KMS-11 (cell line): ENCODE measurements at regions not wholly inside any gene's neighbourhood (a gene's known extent, or its start where the extent isn't known, plus 50 kb on each side); places are given as distances from the start of the nearest gene placed in this dataset.

ENCODE experiments used
- H2AFZ ChIP-seq: fragments of 200-600 bp; sonication (generic); 2 replicates; pipeline ENCODE4 v1.6.1; 2016; ENCODE audit warnings: antibody characterized with exemption, mixed run types, low read depth
- H3K27ac ChIP-seq: fragments of 200-600 bp; sonication (generic); 2 replicates; pipeline ENCODE4 v1.6.1; 2016; ENCODE audit warnings: mild to moderate bottlenecking, mixed run types
- H3K27me3 ChIP-seq: fragments of 200-600 bp; sonication (generic); 2 replicates; pipeline ENCODE4 v1.6.1; 2017; ENCODE audit warnings: mild to moderate bottlenecking, low read depth, mixed run types, moderate library complexity; ENCODE audit not compliant: insufficient read depth
- H3K36me3 ChIP-seq: fragments of 200-600 bp; sonication (generic); 2 replicates; pipeline ENCODE4 v1.6.1; 2017; ENCODE audit warnings: mild to moderate bottlenecking, mixed run types; ENCODE audit not compliant: insufficient read depth
- H3K4me1 ChIP-seq: fragments of 200-600 bp; sonication (generic); 2 replicates; pipeline ENCODE4 v1.6.1; 2016; ENCODE audit warnings: mild to moderate bottlenecking, low read depth, mixed run types; ENCODE audit not compliant: poor library complexity, severe bottlenecking
- H3K4me2 ChIP-seq: fragments of 200-600 bp; sonication (generic); 2 replicates; pipeline ENCODE4 v1.7.0; 2016; ENCODE audit warnings: mild to moderate bottlenecking, mixed run types
- H3K4me3 ChIP-seq: fragments of 200-600 bp; sonication (generic); IDR thresholded peaks from 2 replicates; pipeline ENCODE4 v1.6.1; 2017; ENCODE audit warnings: low read depth, low read length, mixed read lengths; ENCODE audit not compliant: insufficient read depth
- H3K79me2 ChIP-seq: fragments of 200-600 bp; sonication (generic); 2 replicates; pipeline ENCODE4 v1.6.1; 2016; ENCODE audit warnings: low read depth, mixed run types; ENCODE audit not compliant: insufficient read depth
- H3K9ac ChIP-seq: fragments of 200-600 bp; sonication (generic); 2 replicates; pipeline ENCODE4 v1.6.1; 2016; ENCODE audit warnings: mild to moderate bottlenecking, mixed run types
- H4K20me1 ChIP-seq: fragments of 200-600 bp; sonication (generic); 2 replicates; pipeline ENCODE4 v1.6.1; 2016; ENCODE audit warnings: mild to moderate bottlenecking, mixed run types; ENCODE audit not compliant: insufficient read depth
- CTCF ChIP-seq: fragments of 200-600 bp; sonication (generic); conservative IDR thresholded peaks from 2 replicates; pipeline ENCODE4 v1.6.1; 2017; ENCODE audit warnings: low read depth, mild to moderate bottlenecking, antibody characterized with exemption, low read length, moderate library complexity, mixed read lengths

- H3K9ac ChIP-seq: no peak overlapping the region
- H3K27me3 ChIP-seq: no peaks in the 10 kb centered on the region
- no peak overlapping the region for H3K27ac ChIP-seq
- H3K4me3 ChIP-seq: no peak overlapping the region
- H2AFZ ChIP-seq: no peak overlapping the region
- no peaks in the 10 kb centered on the region for H3K4me1 ChIP-seq
- H3K4me2 ChIP-seq: no peak overlapping the region
- no peaks in the 10 kb centered on the region for H4K20me1 ChIP-seq
- no peaks in the 10 kb centered on the region for H3K79me2 ChIP-seq
- no peak for TF ChIP-seq CTCF
- no peaks in the 10 kb centered on the region for H3K36me3 ChIP-seq
These were observed 71.2 kb upstream of the ECE1 start for GRCh38 chr1:21361506-21361905.

DNA sequence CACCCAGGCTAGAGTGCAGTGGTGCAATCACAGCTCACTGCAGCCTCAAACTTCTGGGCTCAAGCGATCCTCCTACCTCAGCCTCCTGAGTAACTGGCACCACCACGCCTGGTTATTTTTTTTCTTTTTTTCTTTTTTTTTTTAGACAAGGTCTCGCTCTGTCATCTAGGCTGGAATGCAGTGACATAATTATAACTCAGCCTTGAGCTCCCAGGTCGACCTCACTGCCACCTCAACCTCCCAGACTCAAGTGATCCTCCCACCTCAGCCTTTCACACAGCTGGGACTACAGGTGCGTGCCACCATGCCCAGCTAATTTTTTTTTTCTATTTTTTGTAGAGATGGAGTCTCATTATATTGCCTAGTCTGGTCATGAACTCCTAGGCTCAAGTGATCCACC, 66.9 kb upstream of the ECE1 start:
- Histone ChIP-seq H3K4me3 (no peak overlapping the region), H2AFZ (no peak overlapping the region), H4K20me1 (no peaks in the 10 kb centered on the region), H3K79me2 (no peaks in the 10 kb centered on the region), H3K9ac (no peak overlapping the region), H3K36me3 (no peaks in the 10 kb centered on the region), H3K4me1 (no peaks in the 10 kb centered on the region), H3K27me3 (no peaks in the 10 kb centered on the region), H3K27ac (no peak overlapping the region), H3K4me2 (no peak overlapping the region)
- TF ChIP-seq CTCF: no peak

GRCh38 chr1:21355956-21356355, 65.7 kb upstream of the ECE1 start:
- no peak overlapping the region for H3K9ac ChIP-seq
- no peak overlapping the region for H3K4me3 ChIP-seq
- TF ChIP-seq CTCF: no peak

GRCh38 chr1:21352586-21352985, 62.3 kb upstream of the ECE1 start:
- no peak for TF ChIP-seq CTCF
- Histone ChIP-seq H3K36me3 (no peaks in the 10 kb centered on the region), H3K27me3 (no peaks in the 10 kb centered on the region), H3K4me3 (no peak overlapping the region), H4K20me1 (no peaks in the 10 kb centered on the region), H2AFZ (no peak overlapping the region), H3K4me2 (no peak overlapping the region), H3K27ac (no peak overlapping the region), H3K9ac (no peak overlapping the region), H3K79me2 (no peaks in the 10 kb centered on the region), H3K4me1 (no peaks in the 10 kb centered on the region)

More at GRCh38 chr1:21355956-21356355, 65.7 kb upstream of the ECE1 start:
- no peaks in the 10 kb centered on the region for H4K20me1 ChIP-seq
- H2AFZ ChIP-seq: no peak overlapping the region
- H3K27ac ChIP-seq: no peak overlapping the region
- H3K27me3 ChIP-seq: no peaks in the 10 kb centered on the region
- H3K36me3 ChIP-seq: no peaks in the 10 kb centered on the region
- H3K79me2 ChIP-seq: no peaks in the 10 kb centered on the region
- H3K4me2 ChIP-seq: no peak overlapping the region
- no peaks in the 10 kb centered on the region for H3K4me1 ChIP-seq
